GM19468 (cell line): ENCODE measurements at regions not wholly inside any gene's neighbourhood (a gene's known extent, or its start where the extent isn't known, plus 50 kb on each side); places are given as distances from the start of the nearest gene placed in this dataset.

ENCODE experiments used
- ATAC-seq: cut with Tn5 transposase; IDR thresholded peaks from one replicate; pipeline ENCODE4 v1.9.1; 2021; ENCODE audit warnings: mild to moderate bottlenecking, moderate library complexity, moderate number of reproducible peaks; ENCODE audit not compliant: unreplicated experiment; ENCODE audit errors: extremely low read depth

GRCh38 chr1:163777205-163777604 lies 455.5 kb downstream of the NUF2 start:
- no peak for ATAC-seq

- ATAC-seq, result no peak
Observed at GRCh38 chr1:163781146-163781545, 459.4 kb downstream of the NUF2 start.

- no peak for ATAC-seq
Observed at GRCh38 chr1:163785868-163786405, 464.2 kb downstream of the NUF2 start.

- no peak for ATAC-seq
Observed at GRCh38 chr1:163789911-163790310, 468.2 kb downstream of the NUF2 start.

GRCh38 chr1:163794551-163794950 lies 472.8 kb downstream of the NUF2 start:
- no peak for ATAC-seq

- ATAC-seq, result no peak
Observed at GRCh38 chr1:163796394-163796821, 474.7 kb downstream of the NUF2 start.

GRCh38 chr1:163797816-163798215 lies 476.1 kb downstream of the NUF2 start:
- no peak for ATAC-seq

- no peak for ATAC-seq
Observed at GRCh38 chr1:163799190-163799805, 477.5 kb downstream of the NUF2 start.

GRCh38 chr1:163807331-163808049 lies 485.7 kb downstream of the NUF2 start:
- ATAC-seq, result no peak

- ATAC-seq, result no peak
Observed at GRCh38 chr1:163813251-163813650, 491.5 kb downstream of the NUF2 start.

GRCh38 chr1:163820226-163820625 lies 498.5 kb downstream of the NUF2 start:
- no peak for ATAC-seq

- no peak for ATAC-seq
Observed at GRCh38 chr1:163820766-163821165, 499.0 kb downstream of the NUF2 start.

- ATAC-seq, result no peak
Observed at GRCh38 chr1:163821679-163822078, 499.9 kb downstream of the NUF2 start.

GRCh38 chr1:163823017-163823416 lies 501.3 kb downstream of the NUF2 start:
- ATAC-seq, result no peak

- ATAC-seq, result no peak
Observed at GRCh38 chr1:163824006-163824405, 502.3 kb downstream of the NUF2 start.

- no peak for ATAC-seq
Observed at GRCh38 chr1:163824490-163824889, 502.7 kb downstream of the NUF2 start.

- ATAC-seq, result no peak
Observed at GRCh38 chr1:163826500-163826899, 504.7 kb downstream of the NUF2 start.

- no peak for ATAC-seq
Observed at GRCh38 chr1:163834778-163835177, 513.0 kb downstream of the NUF2 start.

GRCh38 chr1:163836481-163836880 lies 514.7 kb downstream of the NUF2 start:
- no peak for ATAC-seq

- ATAC-seq, result no peak
Observed at GRCh38 chr1:163837206-163837605, 515.5 kb downstream of the NUF2 start.

GRCh38 chr1:163842571-163842970 lies 520.8 kb downstream of the NUF2 start:
- no peak for ATAC-seq

GRCh38 chr1:163844459-163844858 lies 522.7 kb downstream of the NUF2 start:
- ATAC-seq, result no peak
